C4-2B (cell line): ENCODE measurements at regions not wholly inside any gene's neighbourhood (a gene's known extent, or its start where the extent isn't known, plus 50 kb on each side); places are given as distances from the start of the nearest gene placed in this dataset.

Source experiments
- H3K27ac ChIP-seq: fragments of 450-650 bp; 2 replicates; pipeline ENCODE4 v1.5.1; 2017
- CTCF ChIP-seq: fragments of 450-650 bp; conservative IDR thresholded peaks from 2 replicates; pipeline ENCODE4 v1.5.1; 2017; ENCODE audit warnings: mild to moderate bottlenecking
- ZFX ChIP-seq: fragments of 450-650 bp; IDR thresholded peaks from 2 replicates; pipeline ENCODE4 v1.6.1; 2017

- H3K27ac ChIP-seq = peak overlapping the region; percentile 74; the same call in 1 of the 2 replicates
- TF ChIP-seq ZFX (no peak), CTCF (no peak)
Measured at GRCh38 chr9:89926167-89926566, 321.4 kb downstream of the GADD45G start.

GRCh38 chr9:89926691-89927220 is 321.9 kb downstream of the GADD45G start:
- TF ChIP-seq CTCF (no peak), ZFX (no peak)
- H3K27ac ChIP-seq = peak overlapping the region; percentile 74

- H3K27ac ChIP-seq = peak overlapping the region; percentile 1
- TF ChIP-seq ZFX (no peak), CTCF (no peak)
Measured at GRCh38 chr9:89928106-89928505, 323.3 kb downstream of the GADD45G start.

GRCh38 chr9:89928521-89929275 is 323.9 kb downstream of the GADD45G start:
- no peak for TF ChIP-seq CTCF
- TF ChIP-seq ZFX = no peak
- peak overlapping the region; percentile 1; the same call in 1 of the 2 replicates for H3K27ac ChIP-seq

GRCh38 chr9:89929315-89929672 is 324.5 kb downstream of the GADD45G start:
- H3K27ac ChIP-seq = no peak overlapping the region
- TF ChIP-seq CTCF (no peak), ZFX (no peak)

- no peak for TF ChIP-seq ZFX
- TF ChIP-seq CTCF = no peak
- H3K27ac ChIP-seq = no peak overlapping the region
Measured at GRCh38 chr9:89929673-89930480, 325.1 kb downstream of the GADD45G start.

GRCh38 chr9:89933578-89933977 is 328.8 kb downstream of the GADD45G start:
- no peak for TF ChIP-seq ZFX
- TF ChIP-seq CTCF = no peak
- H3K27ac ChIP-seq = no peak overlapping the region
